Activated CD8-positive, alpha-beta T cell treated with anti-CD3 and anti-CD28 coated beads for 36 hours (primary cell): ENCODE measurements at regions not wholly inside any gene's neighbourhood (a gene's known extent, or its start where the extent isn't known, plus 50 kb on each side); places are given as distances from the start of the nearest gene placed in this dataset.

ENCODE experiments used
- ATAC-seq: fragments of 200-7000 bp; cut with Tn5 transposase; one replicate; pipeline ENCODE4 v1.10.0; 2021; ENCODE audit warnings: mild to moderate bottlenecking, moderate library complexity
- CTCF ChIA-PET: fragments of 350-600 bp; sonication (Branson Sonifier 250); formaldehyde crosslinking; loops from one replicate; lab custom pipeline; 2021; ENCODE audit warnings: antibody characterized with exemption; lab: Charles Lee
- POLR2A ChIA-PET: fragments of 350-600 bp; sonication (Branson Sonifier 250); formaldehyde crosslinking; loops from one replicate; lab custom pipeline; 2021; ENCODE audit warnings: antibody characterized with exemption; lab: Charles Lee
- DNase-seq: peaks from one replicate; pipeline ENCODE4 v3.0.0-alpha.2; 2020
- H3K27ac Mint-ChIP-seq: one replicate; pipeline ENCODE4 v1.8.0; 2021; ENCODE audit warnings: mild to moderate bottlenecking, mixed read lengths
- H3K27me3 Mint-ChIP-seq: one replicate; pipeline ENCODE4 v1.8.0; 2021; ENCODE audit warnings: mixed read lengths
- H3K36me3 Mint-ChIP-seq: one replicate; pipeline ENCODE4 v1.8.0; 2021; ENCODE audit warnings: low read depth, mixed read lengths
- H3K4me1 Mint-ChIP-seq: one replicate; pipeline ENCODE4 v1.8.0; 2021; ENCODE audit warnings: low read depth, mixed read lengths
- H3K4me3 Mint-ChIP-seq: one replicate; pipeline ENCODE4 v1.8.0; 2021; ENCODE audit warnings: mild to moderate bottlenecking, moderate library complexity, mixed read lengths
- H3K9me3 Mint-ChIP-seq: one replicate; pipeline ENCODE4 v1.8.0; 2021; ENCODE audit warnings: mixed read lengths
- intact Hi-C: fragments of 100-400 bp; cut with micrococcal nuclease; formaldehyde crosslinking; loops from one replicate; pipeline ENCODE4 v1.10.0; 2022
- TF ChIP-seq, protein P1 (sequence below): fragments of 200-600 bp; IDR thresholded peaks from one replicate; pipeline ENCODE4 v1.8.0; 2022; ENCODE audit warnings: antibody characterized with exemption, mild to moderate bottlenecking

DNA sequence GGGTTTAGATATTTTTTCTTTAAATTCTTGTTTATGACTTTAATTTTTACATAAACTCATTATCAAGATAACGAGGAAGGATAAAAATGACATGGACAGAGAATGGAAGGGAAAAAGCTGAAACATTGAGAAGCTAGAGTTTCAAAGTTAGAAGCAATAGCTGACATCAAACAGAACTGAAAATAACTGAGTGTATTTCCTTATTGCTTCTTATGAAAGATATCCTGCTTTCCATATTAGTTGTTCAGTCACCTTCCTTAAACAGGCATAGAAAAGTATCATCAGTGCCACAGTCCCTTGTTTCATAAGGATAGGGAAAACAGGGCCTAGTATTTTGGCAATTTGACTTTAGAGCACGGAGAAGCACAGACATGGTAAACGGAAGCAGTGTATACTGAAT, 460.5 kb upstream of the GHITM start:
- intact Hi-C loops: no loop called here
- Mint-ChIP-seq H3K4me3 (no peak overlapping the region), H3K36me3 (no peaks in the 10 kb centered on the region), H3K27me3 (no peaks in the 10 kb centered on the region), H3K27ac (no peak overlapping the region), H3K4me1 (peaks cover 15% of the 10 kb centered on the region), H3K9me3 (no peaks in the 10 kb centered on the region)
- DNase-seq (no peak), ATAC-seq (no peak)
- ChIA-PET CTCF (no interaction called here), POLR2A (no interaction called here)
- TF ChIP-seq, protein P1, sequence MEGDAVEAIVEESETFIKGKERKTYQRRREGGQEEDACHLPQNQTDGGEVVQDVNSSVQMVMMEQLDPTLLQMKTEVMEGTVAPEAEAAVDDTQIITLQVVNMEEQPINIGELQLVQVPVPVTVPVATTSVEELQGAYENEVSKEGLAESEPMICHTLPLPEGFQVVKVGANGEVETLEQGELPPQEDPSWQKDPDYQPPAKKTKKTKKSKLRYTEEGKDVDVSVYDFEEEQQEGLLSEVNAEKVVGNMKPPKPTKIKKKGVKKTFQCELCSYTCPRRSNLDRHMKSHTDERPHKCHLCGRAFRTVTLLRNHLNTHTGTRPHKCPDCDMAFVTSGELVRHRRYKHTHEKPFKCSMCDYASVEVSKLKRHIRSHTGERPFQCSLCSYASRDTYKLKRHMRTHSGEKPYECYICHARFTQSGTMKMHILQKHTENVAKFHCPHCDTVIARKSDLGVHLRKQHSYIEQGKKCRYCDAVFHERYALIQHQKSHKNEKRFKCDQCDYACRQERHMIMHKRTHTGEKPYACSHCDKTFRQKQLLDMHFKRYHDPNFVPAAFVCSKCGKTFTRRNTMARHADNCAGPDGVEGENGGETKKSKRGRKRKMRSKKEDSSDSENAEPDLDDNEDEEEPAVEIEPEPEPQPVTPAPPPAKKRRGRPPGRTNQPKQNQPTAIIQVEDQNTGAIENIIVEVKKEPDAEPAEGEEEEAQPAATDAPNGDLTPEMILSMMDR: no peak

DNA sequence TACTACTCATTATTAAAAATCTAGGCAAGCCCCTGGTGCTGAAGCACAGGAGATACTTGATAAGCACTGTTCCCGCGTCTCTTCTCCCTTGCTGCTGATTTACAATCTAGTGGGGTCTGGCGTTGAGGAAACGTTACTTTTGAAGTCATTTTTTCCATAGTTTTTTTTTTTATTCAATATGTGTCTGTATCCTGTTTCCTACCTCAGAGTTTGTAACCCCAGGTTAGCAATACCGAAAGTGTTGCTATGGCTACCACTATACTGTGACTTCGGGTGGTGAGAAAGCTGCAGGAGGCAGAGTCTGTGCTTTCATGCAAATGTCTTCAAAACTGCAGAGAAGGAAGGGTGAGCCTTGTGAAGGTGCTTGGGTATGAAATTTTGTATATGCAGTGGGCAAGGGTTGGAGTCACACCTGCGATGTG, 458.8 kb upstream of the GHITM start:
- DNase-seq (peak; percentile 50), ATAC-seq (peak; percentile 94)
- H3K9me3 Mint-ChIP-seq: no peaks in the 10 kb centered on the region
- TF ChIP-seq, protein P1: no peak
- intact Hi-C loops: no loop called here
- POLR2A ChIA-PET: no interaction called here
- H3K4me3 Mint-ChIP-seq: no peak overlapping the region
- H3K36me3 Mint-ChIP-seq: no peaks in the 10 kb centered on the region
- no peak overlapping the region for H3K27ac Mint-ChIP-seq
- H3K4me1 Mint-ChIP-seq: peaks cover 15% of the 10 kb centered on the region
- no peaks in the 10 kb centered on the region for H3K27me3 Mint-ChIP-seq
- CTCF ChIA-PET: no interaction called here

DNA sequence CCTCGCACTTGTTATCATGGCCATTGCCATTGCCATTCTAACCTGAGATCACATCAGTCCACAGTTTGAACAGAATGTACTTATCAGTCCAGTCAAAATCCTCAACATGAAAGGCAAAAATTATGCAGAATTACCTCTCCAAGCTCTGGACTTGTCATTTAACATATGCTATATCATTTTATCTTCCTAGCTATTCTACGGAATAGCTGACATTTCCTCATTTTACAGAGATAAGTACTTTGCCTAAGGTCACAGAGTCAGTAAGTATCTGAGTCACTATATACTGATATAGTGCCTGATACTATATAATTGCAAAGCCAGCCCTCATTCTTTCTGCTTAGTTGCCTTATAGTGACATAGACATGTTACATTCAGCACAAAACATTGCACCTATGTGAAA, 456.9 kb upstream of the GHITM start:
- intact Hi-C loops: no loop called here
- no peaks in the 10 kb centered on the region for H3K36me3 Mint-ChIP-seq
- CTCF ChIA-PET: no interaction called here
- ATAC-seq (no peak), DNase-seq (no peak)
- H3K4me1 Mint-ChIP-seq: peaks cover 15% of the 10 kb centered on the region
- POLR2A ChIA-PET: no interaction called here
- no peak overlapping the region for H3K4me3 Mint-ChIP-seq
- no peak overlapping the region for H3K27ac Mint-ChIP-seq
- no peaks in the 10 kb centered on the region for H3K27me3 Mint-ChIP-seq
- H3K9me3 Mint-ChIP-seq: no peaks in the 10 kb centered on the region
- TF ChIP-seq, protein P1: no peak

DNA sequence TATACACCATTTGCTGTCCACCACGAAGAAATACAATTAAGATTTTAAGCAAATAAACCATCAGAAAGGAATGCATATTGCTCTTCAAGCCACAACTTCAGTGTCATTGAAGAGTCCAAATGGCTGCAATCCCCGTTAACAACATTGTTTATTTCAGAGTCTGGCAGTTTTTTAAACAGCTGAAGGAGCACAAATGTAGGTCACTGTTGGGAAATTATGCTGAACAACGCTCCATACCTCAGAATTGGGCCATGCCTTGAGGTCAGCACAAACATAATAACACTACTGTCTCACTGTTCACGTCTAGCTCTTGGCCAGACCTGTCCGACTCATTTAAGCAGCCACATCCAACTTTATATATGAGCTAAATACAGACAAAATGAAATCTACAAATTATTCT, 453.9 kb upstream of the GHITM start:
- Mint-ChIP-seq H3K4me3 (no peak overlapping the region), H3K27ac (no peak overlapping the region), H3K4me1 (peaks cover 6% of the 10 kb centered on the region), H3K9me3 (no peaks in the 10 kb centered on the region), H3K36me3 (no peaks in the 10 kb centered on the region), H3K27me3 (no peaks in the 10 kb centered on the region)
- ATAC-seq: no peak
- intact Hi-C loops: no loop called here
- CTCF ChIA-PET: no interaction called here
- TF ChIP-seq, protein P1: no peak
- no peak for DNase-seq
- POLR2A ChIA-PET: no interaction called here

DNA sequence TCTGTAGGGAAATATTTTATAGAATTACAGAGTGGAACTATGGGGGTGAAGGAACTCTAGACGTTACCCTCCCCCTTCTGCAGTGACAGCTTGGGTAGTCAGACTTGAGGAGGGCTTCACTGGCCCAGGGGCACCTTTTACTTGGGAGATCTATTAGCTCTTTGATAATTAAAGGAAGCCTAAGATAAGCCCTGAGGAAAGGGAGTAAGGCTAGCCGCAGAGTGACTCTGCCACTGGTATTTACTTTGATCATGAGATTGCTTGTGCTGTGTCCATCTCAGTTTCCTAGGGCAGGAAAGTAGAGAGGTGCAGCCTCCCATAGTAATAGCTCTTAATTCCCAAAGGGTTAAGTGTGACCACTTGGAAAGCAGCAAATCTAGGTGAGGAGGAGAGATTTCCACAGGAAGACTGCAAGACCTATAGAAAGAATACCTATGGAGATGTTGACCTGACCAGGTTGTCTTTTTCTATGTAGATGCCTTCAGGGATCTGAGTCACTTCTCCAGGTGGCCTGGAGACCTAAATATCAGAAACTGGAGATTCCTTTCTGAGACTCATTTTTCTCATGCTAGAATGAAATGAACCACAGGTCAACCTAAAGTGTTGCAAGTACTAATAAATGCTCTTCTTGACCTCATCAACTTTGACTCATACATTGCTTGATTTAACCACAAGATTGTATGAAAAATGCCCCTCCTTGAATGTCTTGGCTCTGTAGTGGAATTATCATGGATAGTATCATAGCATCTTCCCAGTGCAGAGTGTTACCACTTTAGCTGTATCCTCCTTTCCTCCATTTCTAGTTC, 447.3 kb upstream of the GHITM start:
- POLR2A ChIA-PET: no interaction called here
- Mint-ChIP-seq H3K9me3 (no peaks in the 10 kb centered on the region), H3K4me3 (no peak overlapping the region), H3K27me3 (no peaks in the 10 kb centered on the region), H3K4me1 (no peaks in the 10 kb centered on the region), H3K27ac (no peak overlapping the region), H3K36me3 (no peaks in the 10 kb centered on the region)
- DNase-seq (no peak), ATAC-seq (no peak)
- CTCF ChIA-PET: no interaction called here
- TF ChIP-seq, protein P1: no peak
- intact Hi-C loops: no loop called here
